CD4-positive, alpha-beta T cell treated with Interferon alpha-2 for 1 hour (primary cell): ENCODE measurements at regions not wholly inside any gene's neighbourhood (a gene's known extent, or its start where the extent isn't known, plus 50 kb on each side); places are given as distances from the start of the nearest gene placed in this dataset.
"Not testable (repeated sequence)": the region's sequence is repeated elsewhere in the genome, so short reads cannot be mapped to it uniquely, and the experiment has no call there.

Experiments
- DNase-seq, 2 donors: peaks; one replicate each; pipeline ENCODE4 v3.0.0-alpha.2; 2020 to 2022

DNA sequence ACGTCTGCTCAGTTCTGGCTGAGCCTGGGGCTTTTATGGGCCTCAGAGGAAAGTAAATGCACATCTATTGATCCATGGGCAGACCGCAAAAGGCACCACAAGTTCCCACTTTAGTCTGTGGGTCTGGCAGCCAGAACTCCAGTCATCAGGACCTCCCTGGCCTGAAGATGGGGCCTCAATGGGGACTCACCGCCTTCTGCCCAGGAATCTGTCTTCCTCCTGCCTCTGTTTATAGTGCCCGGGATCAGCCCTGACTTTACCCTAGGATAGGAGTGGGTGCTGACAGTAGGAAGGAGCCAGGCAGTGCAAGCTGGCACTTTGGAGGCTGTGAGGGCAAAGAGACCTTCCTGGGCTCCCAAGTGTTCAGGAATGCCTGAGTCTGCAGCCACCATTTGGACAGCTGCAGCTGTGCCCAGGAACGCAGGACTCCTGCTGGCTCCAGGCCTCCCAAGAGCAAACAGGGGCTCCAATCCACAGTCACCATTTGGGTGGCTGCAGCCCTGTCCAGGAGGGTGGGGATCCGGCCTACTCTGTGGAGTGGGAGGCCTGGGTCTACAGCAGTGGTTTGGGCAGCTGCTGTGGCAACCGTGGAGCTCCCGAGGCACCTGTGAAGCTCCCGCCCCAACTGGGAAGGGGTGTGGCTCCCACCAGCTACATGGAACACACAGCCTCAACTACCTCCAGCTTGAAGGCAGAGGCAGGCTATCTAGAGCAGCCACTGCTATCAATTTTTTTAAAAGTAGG, 1440.9 kb upstream of the ADGRL3 start:
- no peak for DNase-seq

DNA sequence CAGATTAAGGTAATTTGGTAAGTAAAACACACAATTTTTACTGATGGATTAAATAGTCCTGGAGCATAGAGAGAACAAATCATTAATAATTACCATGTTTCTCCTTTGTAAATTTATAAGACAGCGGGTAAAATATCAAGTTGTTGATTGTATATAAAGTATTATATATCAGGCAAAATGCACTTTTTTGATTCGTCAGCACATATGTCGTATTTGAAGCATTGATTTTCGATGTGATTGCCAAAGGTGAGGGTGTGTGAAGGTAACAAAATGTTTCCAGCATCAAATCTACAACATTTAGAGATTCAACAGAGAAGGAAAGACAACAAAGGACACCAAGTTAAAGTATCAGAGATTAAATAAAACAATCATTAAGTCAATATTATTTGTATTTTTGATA, 1437.8 kb upstream of the ADGRL3 start:
- DNase-seq, result no peak

DNA sequence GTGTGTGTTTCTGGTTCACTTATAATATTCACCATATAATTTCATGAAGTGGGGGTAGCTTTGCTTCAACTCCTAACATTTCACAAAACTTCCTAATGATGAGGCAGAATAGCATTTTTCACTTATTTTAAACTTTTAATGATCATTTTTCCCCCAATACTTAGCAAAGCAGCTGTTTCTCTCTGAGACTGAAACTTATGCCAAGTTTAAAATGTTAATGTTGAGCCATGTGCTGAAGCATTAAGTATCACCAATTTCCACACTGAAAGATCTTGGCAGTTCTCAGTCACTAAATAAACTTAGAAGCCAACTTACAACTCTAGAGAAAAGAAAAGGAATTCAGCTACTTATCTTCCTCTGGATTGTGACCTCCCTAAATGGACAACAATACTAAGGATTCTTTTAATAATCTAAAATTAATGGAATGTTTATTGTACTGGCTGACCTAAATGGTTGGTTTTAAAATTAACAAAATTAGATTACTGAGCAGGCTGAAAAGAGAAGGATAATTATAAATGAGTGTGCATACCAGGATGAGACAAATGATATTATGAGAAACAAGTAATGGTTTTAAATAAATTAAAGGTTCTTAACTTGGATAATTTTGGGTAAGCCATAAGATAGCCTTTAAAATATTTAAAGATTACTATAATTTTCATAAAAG, 1429.4 kb upstream of the ADGRL3 start:
- no peak for DNase-seq

DNA sequence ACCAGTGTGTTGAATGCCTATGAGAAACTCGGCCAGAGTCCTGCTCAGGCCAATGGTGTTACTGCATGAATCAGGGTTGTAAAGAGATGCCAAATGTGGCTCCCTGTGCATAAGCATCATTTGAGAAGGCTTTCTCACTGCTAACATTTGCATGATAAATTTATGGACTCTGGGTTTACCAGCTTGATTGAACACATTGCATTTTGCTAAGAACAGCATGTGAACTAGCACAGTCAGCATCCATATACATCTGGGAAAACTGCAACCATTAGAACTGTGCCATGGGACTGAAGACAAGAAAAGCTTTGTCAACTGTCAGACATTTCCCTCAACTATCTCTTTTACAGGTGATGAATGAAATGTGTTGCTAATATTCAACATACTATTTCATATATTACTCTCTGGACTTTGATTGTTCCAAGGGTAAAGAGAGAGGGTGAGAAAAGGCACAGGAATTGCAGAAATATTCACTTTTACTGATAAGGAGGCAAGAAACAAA, 1427.4 kb upstream of the ADGRL3 start:
- no peak for DNase-seq

DNA sequence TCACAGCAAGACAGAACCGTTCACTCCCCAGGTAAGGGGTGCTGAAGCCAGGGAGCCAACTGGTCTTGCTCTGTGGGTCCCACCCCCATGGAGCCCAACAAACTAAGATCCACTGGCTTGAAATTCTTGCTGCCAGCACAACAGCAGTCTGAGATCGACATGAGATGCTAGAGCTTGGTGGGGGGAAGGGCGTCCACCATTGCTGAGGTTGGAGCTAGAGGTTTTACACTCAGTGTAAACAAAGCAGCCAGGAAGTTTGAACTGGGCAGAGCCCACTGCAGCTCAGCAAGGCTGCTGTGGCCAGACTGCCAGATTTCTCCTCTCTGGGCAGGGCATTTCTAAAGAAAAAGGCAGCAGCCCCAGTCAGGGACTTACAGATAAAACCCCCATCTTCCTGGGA, 1419.9 kb upstream of the ADGRL3 start:
- not testable (repeated sequence) for DNase-seq

DNA sequence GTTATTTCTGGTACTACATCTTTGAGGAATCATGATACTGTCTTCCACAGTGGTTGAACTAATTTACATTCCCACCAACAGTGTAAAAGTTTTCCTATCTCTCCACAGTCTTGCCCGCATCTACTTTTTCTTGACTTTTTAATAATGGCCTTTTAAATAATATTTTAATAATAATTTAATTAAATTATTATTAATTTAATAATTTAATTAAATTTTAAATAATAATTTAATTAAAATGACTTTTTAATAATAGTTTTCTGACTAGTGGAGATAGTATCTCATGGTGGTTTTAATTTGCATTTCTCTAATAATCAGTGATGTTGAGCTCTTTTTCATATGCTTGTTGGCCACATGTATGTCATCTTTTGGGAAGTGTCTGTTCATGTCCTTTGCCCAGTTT, 1395.0 kb upstream of the ADGRL3 start:
- no peak for DNase-seq

DNA sequence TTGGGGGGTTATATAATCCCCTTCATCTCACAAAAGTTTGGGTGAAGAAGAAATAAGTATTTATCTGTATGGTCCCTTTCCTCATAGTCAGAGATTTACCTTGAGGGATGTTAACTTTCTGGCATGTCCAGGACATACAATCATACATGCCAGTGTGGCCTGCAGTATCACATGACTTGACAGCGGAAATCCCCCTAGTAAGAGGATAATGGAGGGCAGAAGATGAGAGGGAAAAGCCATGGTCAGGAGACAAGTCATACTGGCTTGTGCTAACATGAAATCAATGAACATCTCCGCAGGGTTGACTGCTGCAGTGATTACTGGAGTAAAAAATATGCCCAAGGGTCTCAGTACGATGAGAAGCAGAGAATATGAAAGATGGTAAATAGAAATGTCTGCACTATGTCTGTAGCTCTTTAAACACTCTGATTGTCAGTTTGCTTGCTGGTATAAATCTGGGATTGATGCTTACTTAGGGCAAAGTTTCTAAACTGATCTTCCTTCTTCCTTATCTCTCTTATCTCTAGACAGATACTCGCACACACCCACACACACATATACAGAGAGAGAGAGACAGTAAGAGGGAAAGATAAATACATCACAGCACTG, 1385.6 kb upstream of the ADGRL3 start:
- DNase-seq, result no peak

DNA sequence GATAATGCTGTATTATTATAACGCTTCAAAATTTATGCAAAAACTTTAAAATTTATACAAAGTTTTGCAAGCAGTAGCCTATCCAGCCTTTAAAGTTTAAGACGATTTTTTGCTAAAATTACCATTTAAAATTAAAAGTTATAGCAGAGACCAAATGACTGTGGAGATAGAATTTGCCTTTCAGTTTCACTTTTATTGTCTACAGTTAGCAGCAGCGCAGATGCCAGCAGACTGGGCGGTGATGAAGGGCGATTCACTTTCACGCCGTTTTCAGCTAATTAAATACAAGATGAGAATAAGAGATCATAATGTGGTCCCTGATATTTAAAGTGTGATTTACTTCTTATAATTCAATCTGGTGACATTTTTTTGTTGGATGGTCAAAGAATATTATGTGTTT, 1381.5 kb upstream of the ADGRL3 start:
- peak in 1 of 2 donors; percentile 1 for DNase-seq

DNA sequence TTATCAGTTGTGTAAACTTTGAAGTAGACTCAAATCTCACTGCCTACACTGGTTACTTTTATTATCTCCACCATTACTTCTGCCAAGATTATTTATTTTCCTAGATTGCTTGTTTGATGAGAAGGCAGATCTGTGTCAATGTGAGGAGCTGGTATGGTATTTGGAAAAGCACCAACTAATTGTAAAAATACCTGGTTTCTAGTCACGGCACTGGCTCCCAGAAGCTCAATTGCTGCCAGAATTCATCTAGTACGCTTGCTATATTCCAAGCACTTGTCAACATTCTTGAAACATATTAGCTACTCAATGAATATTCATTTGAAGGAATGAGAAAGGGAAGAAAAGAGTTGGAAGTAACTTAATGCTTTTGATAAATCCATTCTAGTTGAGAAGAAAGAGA, 1376.8 kb upstream of the ADGRL3 start:
- DNase-seq, result no peak

DNA sequence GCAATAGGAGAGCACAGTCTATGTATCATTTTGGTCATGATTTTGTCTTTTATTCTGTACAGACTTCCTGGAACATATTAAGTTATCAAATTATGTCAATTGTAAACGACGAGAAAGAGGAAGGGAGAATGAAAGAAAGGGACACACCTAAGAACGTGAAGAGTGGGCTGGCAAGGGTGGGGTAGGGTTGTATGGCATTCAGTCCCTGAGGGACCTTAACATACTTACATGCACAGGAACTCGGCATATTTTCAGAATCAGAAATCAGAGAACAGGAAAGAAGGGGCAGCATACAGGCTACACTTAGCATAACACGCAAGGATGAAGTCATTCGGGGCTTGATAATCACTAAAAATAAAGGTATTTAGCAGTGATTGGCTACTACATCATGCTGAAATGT, 1375.0 kb upstream of the ADGRL3 start:
- no peak for DNase-seq

DNA sequence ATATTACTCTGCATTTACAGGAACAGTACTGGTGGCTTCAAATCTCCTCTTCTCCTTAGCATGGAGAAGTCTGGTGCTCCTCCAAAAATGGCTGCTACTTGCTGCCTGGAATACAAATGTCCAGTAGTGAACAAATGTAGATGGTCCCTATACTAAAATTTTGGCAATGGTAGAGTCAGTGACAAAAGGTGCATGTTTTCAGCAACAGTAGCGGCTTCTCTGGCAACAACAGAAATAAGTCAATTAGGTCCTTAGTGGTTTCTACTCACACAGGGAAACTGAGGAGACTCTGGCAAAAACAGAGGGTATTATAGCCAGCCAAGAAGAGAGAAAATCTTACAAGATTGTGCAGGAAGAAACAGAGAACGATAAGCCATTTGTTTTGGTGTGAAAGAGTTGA, 1368.4 kb upstream of the ADGRL3 start:
- no peak for DNase-seq

DNA sequence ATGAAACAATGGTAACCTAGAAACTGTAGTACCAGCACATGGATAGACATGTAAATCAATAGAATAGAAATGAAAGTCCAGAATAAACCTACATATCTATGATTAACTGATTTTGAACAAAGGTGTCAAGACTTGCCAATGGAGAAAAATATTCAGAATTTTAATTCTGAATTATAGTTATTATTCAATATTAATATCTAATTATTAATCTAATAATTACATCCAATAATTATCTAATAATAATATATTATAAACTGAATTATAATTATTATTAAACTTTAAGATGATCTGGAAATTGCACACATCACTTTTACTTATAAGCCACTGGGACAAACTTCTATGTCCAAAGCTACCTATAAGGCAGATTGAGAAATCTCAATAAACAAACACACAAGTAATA, 1365.2 kb upstream of the ADGRL3 start:
- no peak for DNase-seq

DNA sequence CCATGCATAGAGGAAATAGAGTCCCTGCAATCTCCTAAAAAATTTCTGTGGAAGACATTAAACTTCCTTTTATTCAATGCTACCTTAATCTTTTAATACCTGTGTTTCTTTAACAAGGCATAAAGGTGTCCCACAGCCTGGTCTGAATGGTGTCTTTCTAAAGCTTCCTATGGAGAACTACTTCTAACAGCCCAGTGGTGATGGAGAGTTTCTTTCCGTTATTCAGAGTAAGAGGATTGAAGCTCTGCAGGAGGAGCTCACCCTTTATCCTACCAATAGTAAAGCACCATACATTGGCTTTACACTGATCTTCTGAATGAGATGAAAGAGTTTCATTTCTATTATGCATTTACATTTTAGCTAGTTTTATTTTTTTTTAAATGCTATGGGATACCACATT, 1362.4 kb upstream of the ADGRL3 start:
- DNase-seq, result no peak

DNA sequence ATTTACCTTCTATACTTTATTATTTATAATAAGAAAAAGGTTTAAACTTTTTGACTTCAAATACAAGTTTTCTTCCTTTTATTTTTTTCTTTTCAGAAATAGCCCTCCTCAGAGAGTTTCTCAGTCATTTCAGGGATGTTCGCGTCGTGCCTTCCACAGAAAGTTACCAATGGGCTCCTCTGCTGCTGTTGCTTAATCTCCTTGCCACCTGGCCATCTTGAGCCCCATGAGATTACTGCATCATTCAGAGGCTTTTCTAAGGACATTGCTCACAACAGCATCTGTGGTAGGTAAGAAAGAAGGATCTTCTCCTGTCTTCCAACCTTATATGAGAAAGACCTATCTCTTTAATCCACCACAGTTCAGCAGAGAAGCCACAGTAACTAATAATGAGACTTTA, 1361.9 kb upstream of the ADGRL3 start:
- no peak for DNase-seq

DNA sequence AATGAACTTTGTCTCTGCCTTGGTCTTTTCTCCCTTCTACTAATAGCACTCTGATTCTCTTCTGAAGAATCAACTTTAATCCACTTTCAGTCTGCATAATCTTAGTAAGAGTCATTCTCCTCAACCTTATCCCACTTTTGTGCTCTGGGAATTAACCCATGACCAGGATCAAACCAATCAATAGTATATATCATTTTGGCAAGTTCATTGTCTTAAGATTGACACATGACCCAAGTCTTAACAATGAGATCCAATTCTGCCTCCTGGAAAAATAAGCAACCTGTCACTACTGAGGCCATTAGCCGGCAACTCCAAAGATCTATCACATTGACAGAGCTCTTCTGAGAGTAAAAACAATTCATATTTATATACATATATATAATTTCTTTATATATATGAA, 1358.4 kb upstream of the ADGRL3 start:
- no peak for DNase-seq

DNA sequence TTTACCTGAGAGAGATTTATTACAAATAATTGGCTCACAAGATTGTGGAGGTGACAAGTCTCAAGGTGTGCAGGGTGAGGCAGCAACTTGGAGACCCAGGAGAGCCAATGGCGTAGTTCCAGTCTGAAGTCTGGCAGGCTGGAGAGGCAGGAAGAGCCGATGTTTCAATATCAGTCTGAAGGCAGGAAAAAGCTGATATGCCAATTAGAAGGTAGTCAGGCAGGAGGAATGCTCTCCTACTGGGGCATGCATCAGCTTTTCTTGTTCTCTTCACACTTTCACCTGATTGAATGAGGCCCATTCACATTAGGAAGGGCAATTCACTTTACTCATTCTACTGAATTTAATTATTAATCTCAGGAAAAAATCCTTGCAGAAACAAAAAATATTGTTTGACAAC, 1351.7 kb upstream of the ADGRL3 start:
- DNase-seq, result no peak

DNA sequence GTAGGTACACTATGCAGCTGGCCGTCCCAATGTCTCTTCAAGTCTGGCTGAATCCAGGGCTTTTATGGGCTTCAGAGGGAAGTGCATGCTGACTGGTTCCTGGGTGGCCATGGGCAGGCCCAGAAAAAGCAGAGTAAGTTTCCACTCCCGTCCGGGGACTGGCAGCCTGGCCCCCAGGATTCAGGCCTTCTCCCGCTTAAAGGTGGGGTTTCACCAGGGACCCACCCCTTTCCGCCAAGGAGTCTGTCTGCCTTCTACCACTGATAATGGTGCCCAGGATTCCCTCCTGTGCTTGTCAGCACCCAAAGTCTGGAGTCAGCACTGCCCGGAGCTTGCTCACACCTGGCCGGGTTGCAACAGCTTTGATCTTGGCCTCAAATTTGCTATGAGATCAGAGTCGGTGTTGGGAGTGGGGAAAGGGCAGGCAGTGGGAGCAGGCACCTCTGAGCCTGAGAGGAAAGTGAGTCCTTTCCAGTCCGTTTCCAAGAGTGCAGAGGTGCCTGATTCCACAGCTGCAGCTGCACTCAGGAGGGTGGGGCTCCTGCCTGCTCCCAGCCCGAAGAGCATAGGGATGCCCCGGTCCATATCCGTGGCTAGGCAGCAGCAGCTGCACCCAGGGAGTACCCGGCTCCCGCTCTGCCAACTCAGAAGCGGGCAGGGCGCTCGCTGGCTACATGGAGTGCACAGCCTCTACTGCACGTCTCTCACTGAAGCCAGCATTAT, 1344.3 kb upstream of the ADGRL3 start:
- no peak for DNase-seq

DNA sequence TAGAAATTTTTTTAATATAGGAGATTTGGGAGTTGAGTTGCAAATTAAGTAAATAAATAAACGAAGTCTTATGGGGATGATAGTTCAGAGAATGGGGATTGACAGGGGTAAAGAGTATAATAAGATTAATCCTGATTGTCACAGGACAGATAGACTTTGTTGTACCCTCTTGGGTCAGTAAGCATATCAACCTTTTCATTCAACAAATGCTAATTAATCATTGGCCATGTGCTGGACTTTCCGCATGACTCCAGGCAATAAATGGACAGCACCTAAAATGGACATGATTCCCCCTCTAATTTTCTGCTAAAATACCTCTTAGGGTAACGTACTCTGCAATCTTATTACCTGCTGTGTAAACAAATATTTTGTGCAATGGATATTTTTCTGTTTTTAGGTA, 1331.1 kb upstream of the ADGRL3 start:
- DNase-seq, result no peak

DNA sequence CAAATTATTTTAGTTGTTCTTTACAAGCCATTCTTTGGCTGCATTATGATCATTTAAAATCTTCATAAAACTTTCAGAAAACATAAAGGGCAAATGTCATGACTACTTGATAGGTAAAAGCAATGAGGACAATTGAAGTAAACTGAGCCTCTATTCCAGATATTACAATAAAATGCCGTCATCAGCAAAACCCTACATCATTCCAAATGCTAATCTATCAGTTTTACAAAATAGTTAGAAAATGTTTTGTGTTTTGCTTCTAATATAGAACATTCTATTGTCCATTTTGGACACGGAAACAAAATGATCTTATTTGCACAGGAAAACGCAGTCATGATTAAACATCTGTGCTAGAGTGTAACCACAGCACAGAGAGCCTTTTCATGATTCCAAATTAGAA, 1330.6 kb upstream of the ADGRL3 start:
- no peak for DNase-seq

DNA sequence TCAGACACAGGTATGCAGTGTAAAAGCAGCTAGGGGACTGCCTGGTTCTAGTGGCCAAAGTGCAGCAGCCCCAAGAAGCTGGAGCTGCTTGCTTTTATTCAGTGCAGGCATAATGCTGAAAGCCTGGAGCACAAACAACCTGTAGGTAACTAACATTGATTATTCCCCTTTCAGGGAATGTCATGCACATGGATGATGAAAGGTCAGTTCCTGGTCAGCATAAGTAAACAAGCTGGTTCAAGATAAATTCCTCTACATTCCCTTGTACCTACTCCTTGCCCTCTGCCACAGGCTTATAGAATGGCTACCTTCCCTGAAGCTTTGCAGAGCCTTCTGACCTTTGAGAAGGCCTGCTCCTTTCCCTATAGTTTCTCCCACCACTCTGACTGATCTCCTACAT, 1318.5 kb upstream of the ADGRL3 start:
- no peak for DNase-seq

DNA sequence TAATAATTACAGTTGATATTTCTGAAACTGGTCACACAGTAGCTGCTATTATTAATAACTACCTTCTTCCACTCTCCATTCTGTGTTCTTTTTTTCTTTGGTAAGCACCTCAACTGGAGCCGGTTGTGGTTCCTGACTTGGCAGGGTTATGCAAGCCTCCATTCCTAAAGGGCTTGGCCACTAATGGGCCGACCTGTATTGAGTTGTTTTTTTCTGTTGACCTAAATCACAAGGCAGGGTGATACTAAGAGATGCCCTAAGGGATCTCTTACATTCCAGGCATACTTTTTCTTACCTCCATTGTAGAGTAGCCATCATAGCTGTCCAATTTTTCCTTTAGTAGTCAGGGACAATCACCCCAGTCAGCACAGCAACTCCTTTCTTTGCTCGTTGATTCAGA, 1295.8 kb upstream of the ADGRL3 start:
- DNase-seq, result no peak

DNA sequence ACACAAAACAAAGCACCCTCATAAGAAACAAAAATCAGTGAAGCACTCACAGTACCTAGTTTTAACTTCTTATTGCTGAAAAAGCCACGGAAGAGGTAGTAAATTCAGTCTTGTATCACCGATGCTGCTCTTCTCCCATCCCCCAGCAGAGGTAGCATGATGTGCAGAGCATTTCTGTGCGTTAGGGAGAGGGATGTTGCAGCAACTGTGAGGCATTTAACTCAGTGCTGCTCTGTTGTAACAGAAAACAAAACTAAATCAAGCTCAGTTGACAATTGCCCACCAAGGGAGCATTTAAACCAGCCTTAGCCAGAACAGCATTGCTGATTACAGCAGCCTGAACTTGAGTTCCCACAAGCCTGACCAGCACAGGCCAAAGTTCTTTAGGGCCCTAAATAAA, 1279.7 kb upstream of the ADGRL3 start:
- no peak for DNase-seq

DNA sequence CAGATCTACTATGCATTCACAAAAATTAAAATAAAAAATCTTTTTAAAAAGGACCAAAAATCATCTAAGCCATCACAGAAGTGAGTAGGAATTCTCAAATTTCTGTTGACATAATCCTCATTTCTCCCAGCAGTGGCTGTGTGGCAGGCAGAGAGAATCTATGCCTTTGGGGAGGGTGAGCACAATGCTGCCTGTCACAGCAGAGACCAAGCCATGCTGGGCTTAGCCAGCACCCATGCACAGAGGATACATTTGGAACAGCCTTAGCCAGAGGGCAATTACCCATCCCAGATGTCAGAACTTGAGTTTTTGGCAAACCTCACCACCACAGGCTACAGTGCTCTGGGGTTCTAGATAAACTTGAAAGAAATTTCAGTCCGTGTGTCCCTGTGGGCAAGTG, 1274.8 kb upstream of the ADGRL3 start:
- no peak for DNase-seq

DNA sequence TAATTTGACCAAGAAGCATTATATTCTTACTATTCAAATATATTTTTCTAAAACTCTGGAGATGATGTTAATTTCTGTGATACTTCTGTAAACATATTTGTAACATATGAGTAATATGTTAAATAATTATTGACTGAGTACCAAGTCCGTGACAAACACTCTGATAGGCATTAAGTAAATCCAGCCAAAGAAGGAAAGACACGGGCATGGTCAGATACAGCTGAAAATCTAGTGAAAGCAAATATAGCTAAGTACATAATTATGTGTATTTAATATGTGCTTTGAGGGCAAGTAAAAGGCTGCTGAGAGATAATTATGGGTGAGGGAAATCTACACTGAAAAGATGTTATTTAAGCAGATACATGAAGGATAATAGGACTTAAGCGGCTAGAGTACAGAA, 1263.6 kb upstream of the ADGRL3 start:
- no peak for DNase-seq
